Ascending aorta (tissue), 2 donors: ENCODE measurements at regions not wholly inside any gene's neighbourhood (a gene's known extent, or its start where the extent isn't known, plus 50 kb on each side); places are given as distances from the start of the nearest gene placed in this dataset.
"Not testable (repeated sequence)": the region's sequence is repeated elsewhere in the genome, so short reads cannot be mapped to it uniquely, and the experiment has no call there.

Source experiments
- DNase-seq, 2 donors: peaks; one replicate each; pipeline ENCODE4 v3.0.0-alpha.2; 2019; ENCODE audit warnings: low spot score in 2 of 2
- H3K27ac ChIP-seq, 2 donors: fragments of 200-600 bp; sonication (generic); one replicate each; pipeline ENCODE4 v1.5.1; 2016 to 2017; ENCODE audit warnings: mild to moderate bottlenecking in 1 of 2
- H3K27me3 ChIP-seq: fragments of 200-600 bp; sonication (generic); one replicate; pipeline ENCODE4 v1.5.1; 2017
- H3K36me3 ChIP-seq, 2 donors: fragments of 200-600 bp; sonication (generic); one replicate each; pipeline ENCODE4 v1.5.1; 2016
- H3K4me1 ChIP-seq, 2 donors: fragments of 200-600 bp; sonication (generic); one replicate each; pipeline ENCODE4 v1.5.1; 2016 to 2017; ENCODE audit warnings: mild to moderate bottlenecking in 1 of 2
- H3K4me3 ChIP-seq, 2 donors: fragments of 200-600 bp; sonication (generic); one replicate each; pipeline ENCODE4 v1.5.1; 2016 to 2017; ENCODE audit warnings: mild to moderate bottlenecking in 1 of 2
- H3K9me3 ChIP-seq, 2 donors: fragments of 200-600 bp; sonication (generic); one replicate each; pipeline ENCODE4 v1.5.1; 2016
- CTCF ChIP-seq, 3 experiments: fragments of 200-600 bp in 2 of 3; fragments of 450-650 bp in 1 of 3; sonication (generic) in 2 of 3; IDR thresholded peaks; one replicate each; pipeline ENCODE4 v1.5.1; 2016 to 2019; ENCODE audit warnings: antibody characterized with exemption in 3 of 3, mild to moderate bottlenecking in 1 of 3, moderate library complexity in 1 of 3
- intact Hi-C: fragments of 100-400 bp; cut with DNase I; formaldehyde crosslinking; loops from one replicate; pipeline ENCODE4 v1.15.1; 2023

GRCh38 chr5:68861099-68861498 lies 232.7 kb upstream of the SLC30A5 start:
- peaks cover 0 to 4% of the 10 kb centered on the region in 2 donors for H3K9me3 ChIP-seq
- H3K27ac ChIP-seq, result no peak overlapping the region
- no peaks in the 10 kb centered on the region for H3K27me3 ChIP-seq
- H3K4me1 ChIP-seq, result no peaks in the 10 kb centered on the region
- intact Hi-C loops, result no loop called here
- TF ChIP-seq CTCF (IDR thresholded peaks at IDR 0.05), result no peak
- H3K4me3 ChIP-seq, result no peak overlapping the region
- no peaks in the 10 kb centered on the region for H3K36me3 ChIP-seq
- no peak for DNase-seq

GRCh38 chr5:68862560-68862959 lies 231.3 kb upstream of the SLC30A5 start:
- Histone ChIP-seq H3K4me1 (no peaks in the 10 kb centered on the region), H3K27ac (no peak overlapping the region), H3K36me3 (no peaks in the 10 kb centered on the region), H3K27me3 (no peaks in the 10 kb centered on the region), H3K9me3 (peaks cover 0 to 4% of the 10 kb centered on the region in 2 donors), H3K4me3 (no peak overlapping the region)
- DNase-seq, result no peak
- no peak for TF ChIP-seq CTCF (IDR thresholded peaks at IDR 0.05)
- intact Hi-C loops, result no loop called here

- intact Hi-C loops, H3K27me3 ChIP-seq, H3K36me3 ChIP-seq, H3K27ac ChIP-seq, H3K9me3 ChIP-seq, H3K4me1 ChIP-seq, H3K4me3 ChIP-seq, DNase-seq: not testable (repeated sequence)
Measured at GRCh38 chr5:68865192-68865591, 228.6 kb upstream of the SLC30A5 start.

- Histone ChIP-seq H3K4me3 (no peak overlapping the region), H3K36me3 (no peaks in the 10 kb centered on the region), H3K4me1 (no peaks in the 10 kb centered on the region), H3K27ac (no peak overlapping the region), H3K27me3 (no peaks in the 10 kb centered on the region), H3K9me3 (no peaks in the 10 kb centered on the region)
- DNase-seq, result no peak
- no peak for TF ChIP-seq CTCF (IDR thresholded peaks at IDR 0.05)
- intact Hi-C loops, result no loop called here
Measured at GRCh38 chr5:68872088-68872839, 221.6 kb upstream of the SLC30A5 start.

GRCh38 chr5:68873198-68873597 lies 220.6 kb upstream of the SLC30A5 start:
- H3K9me3 ChIP-seq, result no peaks in the 10 kb centered on the region
- no peaks in the 10 kb centered on the region for H3K4me1 ChIP-seq
- DNase-seq, result no peak
- H3K4me3 ChIP-seq, result no peak overlapping the region
- intact Hi-C loops, result no loop called here
- H3K27ac ChIP-seq, result no peak overlapping the region
- TF ChIP-seq CTCF (IDR thresholded peaks at IDR 0.05), result no peak
- H3K27me3 ChIP-seq, result no peaks in the 10 kb centered on the region
- no peaks in the 10 kb centered on the region for H3K36me3 ChIP-seq

GRCh38 chr5:68875351-68875750 lies 218.5 kb upstream of the SLC30A5 start:
- Histone ChIP-seq H3K27ac (no peak overlapping the region), H3K9me3 (no peaks in the 10 kb centered on the region), H3K36me3 (no peaks in the 10 kb centered on the region), H3K4me1 (no peaks in the 10 kb centered on the region), H3K4me3 (no peak overlapping the region), H3K27me3 (no peaks in the 10 kb centered on the region)
- intact Hi-C loops, result no loop called here
- TF ChIP-seq CTCF (IDR thresholded peaks at IDR 0.05), result no peak
- DNase-seq, result no peak
